GM18517 (cell line): ENCODE measurements at regions not wholly inside any gene's neighbourhood (a gene's known extent, or its start where the extent isn't known, plus 50 kb on each side); places are given as distances from the start of the nearest gene placed in this dataset.
"Not testable (repeated sequence)": the region's sequence is repeated elsewhere in the genome, so short reads cannot be mapped to it uniquely, and the experiment has no call there.

Experiments
- ATAC-seq: cut with Tn5 transposase; IDR thresholded peaks from one replicate; pipeline ENCODE4 v1.9.1; 2021; ENCODE audit warnings: mild to moderate bottlenecking, moderate library complexity; ENCODE audit not compliant: unreplicated experiment

- no peak for ATAC-seq
These were observed 303.3 kb downstream of the ARRDC4 start for GRCh38 chr15:98263787-98264186.

- ATAC-seq, result no peak
These were observed 305.8 kb downstream of the ARRDC4 start for GRCh38 chr15:98266295-98266694.

GRCh38 chr15:98268163-98268562 is 307.7 kb downstream of the ARRDC4 start:
- ATAC-seq, result no peak

GRCh38 chr15:98272625-98273024 is 312.1 kb downstream of the ARRDC4 start:
- no peak for ATAC-seq

- ATAC-seq, result no peak
These were observed 315.5 kb downstream of the ARRDC4 start for GRCh38 chr15:98276018-98276417.

GRCh38 chr15:98277602-98278001 is 317.1 kb downstream of the ARRDC4 start:
- ATAC-seq, result no peak

- no peak for ATAC-seq
These were observed 319.9 kb downstream of the ARRDC4 start for GRCh38 chr15:98280284-98280975.

GRCh38 chr15:98281130-98281529 is 320.6 kb downstream of the ARRDC4 start:
- ATAC-seq, result no peak

GRCh38 chr15:98282656-98283332 is 322.3 kb downstream of the ARRDC4 start:
- ATAC-seq, result no peak

GRCh38 chr15:98286200-98286599 is 325.7 kb downstream of the ARRDC4 start:
- no peak for ATAC-seq

GRCh38 chr15:98286831-98287230 is 326.3 kb downstream of the ARRDC4 start:
- no peak for ATAC-seq

GRCh38 chr15:98288091-98288590 is 327.6 kb downstream of the ARRDC4 start:
- no peak for ATAC-seq

GRCh38 chr15:98289747-98290146 is 329.2 kb downstream of the ARRDC4 start:
- ATAC-seq, result no peak

GRCh38 chr15:98292442-98293240 is 332.1 kb downstream of the ARRDC4 start:
- no peak for ATAC-seq

GRCh38 chr15:98294126-98294525 is 333.6 kb downstream of the ARRDC4 start:
- no peak for ATAC-seq

GRCh38 chr15:98295101-98295759 is 334.7 kb downstream of the ARRDC4 start:
- ATAC-seq, result not testable (repeated sequence)

- no peak for ATAC-seq
These were observed 336.1 kb downstream of the ARRDC4 start for GRCh38 chr15:98296653-98297052.

GRCh38 chr15:98304371-98304770 is 343.9 kb downstream of the ARRDC4 start:
- ATAC-seq, result no peak

- ATAC-seq, result no peak
These were observed 340.2 kb upstream of the IGF1R start for GRCh38 chr15:98308117-98308516.

GRCh38 chr15:98311566-98312188 is 336.7 kb upstream of the IGF1R start:
- ATAC-seq, result no peak

- no peak for ATAC-seq
These were observed 335.4 kb upstream of the IGF1R start for GRCh38 chr15:98312913-98313312.
